NCI-H510A treated with DMSO at 0.1 percent for 48 hours (cell line): ENCODE measurements at regions not wholly inside any gene's neighbourhood (a gene's known extent, or its start where the extent isn't known, plus 50 kb on each side); places are given as distances from the start of the nearest gene placed in this dataset.

ENCODE experiments used
- DNase-seq: peaks from one replicate; lab custom pipeline; 2025; lab: John Stamatoyannopoulos, UW

DNA sequence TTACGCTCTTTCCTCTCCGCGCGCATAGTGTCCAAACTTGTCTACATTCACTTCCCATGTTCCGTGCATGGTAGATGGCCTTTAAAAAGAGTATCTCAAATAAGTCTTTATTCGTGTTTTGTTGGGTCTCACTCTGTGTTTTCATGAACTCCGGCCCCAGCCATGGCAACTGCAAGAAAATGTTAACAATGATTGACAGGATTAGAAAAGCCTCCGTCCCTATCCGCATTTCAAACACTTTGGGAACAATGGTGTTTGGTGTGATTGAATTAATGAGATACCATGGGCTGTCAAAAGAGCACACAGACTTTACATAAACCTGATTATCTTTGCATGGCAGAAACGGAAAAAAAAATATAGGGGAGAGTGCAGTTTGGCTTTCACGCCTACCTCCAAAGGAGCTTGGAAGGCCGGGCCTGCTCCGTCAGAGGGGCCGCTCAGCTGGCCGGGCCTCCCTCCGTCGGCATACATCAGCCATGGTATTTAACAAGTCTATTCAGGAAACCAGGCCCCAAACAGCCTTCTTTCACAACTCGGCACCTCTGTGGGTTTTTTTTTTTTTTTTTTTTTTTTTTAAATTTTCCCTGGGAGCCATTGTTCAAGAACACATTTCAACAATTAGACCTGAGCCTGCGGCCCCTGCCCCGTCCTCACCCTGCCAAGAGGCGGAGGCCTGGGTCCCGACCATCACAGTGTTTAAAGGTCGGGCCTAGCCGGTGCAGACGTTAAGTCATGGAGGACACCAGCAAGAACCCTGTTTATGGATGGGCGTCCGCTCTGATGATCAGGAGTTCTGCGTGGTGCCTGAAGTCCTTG, 323.8 kb upstream of the IRX4 start:
- DNase-seq, result no peak

DNA sequence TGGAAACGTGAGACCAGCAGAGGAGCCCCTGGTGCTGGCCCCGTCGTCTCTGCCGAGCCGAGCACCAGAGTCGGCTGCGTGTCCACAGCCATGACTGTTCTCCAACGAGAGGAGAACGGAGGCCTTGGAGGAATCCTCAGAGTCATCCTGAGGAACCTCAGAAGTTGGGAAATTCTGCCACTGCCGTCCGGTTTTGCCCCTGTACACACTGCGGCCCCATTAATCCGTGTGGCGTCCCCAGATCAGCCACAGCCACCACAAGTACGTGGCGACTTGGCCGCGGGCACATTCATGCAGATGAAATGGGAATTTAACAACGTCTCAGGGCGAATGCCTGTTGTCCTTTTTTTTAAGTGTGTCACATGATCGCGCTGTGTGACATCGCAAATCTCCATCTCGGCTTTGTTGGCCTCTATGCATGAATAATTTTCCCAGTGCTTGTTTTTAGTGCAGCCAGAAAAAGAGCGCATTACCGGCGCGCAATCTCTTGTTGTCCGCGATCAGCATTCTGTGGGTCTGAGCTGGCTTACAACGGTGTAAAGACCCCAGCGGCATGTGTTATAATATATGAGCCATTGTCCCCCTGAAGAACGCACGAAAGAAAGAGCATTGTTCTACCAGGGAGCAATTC, 323.0 kb upstream of the IRX4 start:
- no peak for DNase-seq

DNA sequence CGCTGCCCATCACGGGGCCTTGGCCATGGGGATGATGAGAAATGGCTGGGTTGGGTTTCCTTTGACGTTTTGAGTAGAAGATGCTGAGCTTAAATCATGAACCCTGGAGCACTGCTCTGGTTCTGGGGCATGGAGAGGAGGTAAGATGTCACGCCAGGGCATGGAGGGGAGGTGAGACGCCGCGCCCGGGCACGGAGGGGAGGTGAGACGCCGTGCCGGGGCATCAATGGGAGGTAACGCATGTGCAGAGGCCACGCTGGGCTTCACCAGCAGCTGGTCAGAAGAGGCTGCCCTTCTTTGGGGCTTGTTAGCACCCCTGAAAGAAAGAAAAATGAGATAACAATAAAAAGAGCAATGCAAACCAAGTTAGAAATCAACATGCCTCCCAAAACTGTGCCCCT, 322.5 kb upstream of the IRX4 start:
- no peak for DNase-seq

DNA sequence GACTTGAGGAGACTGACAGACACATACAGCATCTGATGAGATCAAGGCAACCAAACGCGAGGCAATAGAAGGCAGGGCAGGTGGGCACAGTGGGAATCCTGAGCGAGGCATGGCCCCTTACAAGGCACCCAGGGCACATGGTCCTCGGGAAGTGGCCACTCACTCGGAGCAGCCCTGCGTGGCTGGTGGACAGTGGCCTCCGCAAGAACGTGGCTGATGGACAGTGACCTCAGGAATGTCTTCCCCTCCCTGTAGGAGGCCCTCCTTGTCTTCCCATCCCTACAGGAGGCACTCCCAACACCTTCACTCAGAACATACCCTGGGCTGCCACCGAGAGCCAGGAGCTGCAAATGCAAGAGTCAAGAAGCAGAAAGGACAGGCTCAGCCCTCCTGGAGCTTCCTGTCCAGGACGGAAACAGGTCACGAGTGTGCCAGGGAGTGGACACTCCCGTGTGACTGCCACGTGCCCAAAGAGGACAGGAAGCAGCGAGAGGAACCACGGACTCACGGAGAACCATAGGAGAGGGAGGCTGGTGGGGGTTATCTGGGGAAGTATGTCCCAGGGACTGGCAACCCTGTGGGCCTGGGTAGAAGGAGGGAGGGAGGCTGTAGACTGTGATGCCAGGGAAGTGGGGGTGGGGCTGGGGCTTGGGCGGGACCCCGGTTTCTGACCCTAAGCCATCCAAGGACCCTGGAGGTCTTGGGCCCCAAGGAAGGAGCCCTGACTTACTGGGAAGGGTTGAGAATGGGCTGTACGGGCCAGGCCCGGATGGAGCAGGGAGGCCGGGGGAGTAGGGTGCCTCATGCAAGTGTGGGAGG, 321.9 kb upstream of the IRX4 start:
- DNase-seq, result no peak

DNA sequence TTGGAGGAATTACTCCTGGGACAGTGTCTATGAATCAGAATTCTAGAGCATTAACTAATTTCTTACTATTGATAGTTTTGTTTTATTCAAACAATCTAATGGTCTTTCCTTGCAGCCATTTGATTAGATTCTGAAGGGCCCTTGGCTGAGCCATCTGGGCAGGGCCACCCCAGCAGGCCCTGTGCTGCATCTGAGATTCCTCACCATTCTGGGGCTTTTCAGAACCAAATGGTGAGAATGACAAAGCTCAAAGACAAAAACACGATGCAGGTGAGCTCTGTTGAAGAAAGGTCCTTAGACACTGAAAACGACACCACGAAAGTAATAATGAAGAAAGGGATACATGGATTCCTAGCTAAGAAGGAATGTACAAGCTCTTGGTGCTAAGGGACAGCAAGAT, 321.0 kb upstream of the IRX4 start:
- no peak for DNase-seq

DNA sequence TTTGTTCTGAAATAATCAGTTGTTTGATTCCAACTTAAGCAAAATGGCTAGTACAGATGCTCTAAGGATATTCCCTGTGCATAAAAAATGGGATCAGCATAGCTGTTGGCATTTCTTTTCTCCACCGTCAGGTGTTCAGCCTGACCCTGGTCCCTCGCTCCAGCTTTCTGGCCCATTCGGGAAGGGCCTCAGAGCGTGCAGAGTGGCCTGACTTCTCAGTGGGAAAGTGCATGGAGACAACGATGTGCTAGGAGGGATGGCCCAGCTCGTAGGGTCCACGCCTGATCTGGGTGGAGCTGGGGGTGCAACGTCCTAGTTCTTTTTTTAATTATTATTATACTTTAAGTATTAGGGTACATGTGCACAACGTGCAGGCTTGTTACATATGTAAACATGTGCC, 319.1 kb upstream of the IRX4 start:
- no peak for DNase-seq

DNA sequence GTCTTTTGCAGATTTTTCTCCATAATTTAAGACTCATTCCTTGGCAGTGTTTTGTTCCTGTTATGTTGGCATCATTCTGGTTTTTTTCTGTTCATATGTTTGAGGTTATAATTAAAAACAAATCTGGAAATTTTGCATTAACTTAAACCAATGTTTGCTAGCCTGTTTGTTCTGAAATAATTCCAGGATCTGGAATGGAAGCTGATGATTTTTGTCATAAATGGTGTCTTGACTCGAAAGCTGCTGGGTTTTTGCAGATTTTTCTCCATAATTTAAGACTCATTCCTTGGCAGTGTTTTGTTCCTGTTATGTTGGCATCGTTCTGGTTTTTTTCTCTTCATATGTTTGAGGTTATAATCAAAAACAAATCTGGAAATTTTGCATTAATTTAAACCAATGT, 318.7 kb upstream of the IRX4 start:
- no peak for DNase-seq

DNA sequence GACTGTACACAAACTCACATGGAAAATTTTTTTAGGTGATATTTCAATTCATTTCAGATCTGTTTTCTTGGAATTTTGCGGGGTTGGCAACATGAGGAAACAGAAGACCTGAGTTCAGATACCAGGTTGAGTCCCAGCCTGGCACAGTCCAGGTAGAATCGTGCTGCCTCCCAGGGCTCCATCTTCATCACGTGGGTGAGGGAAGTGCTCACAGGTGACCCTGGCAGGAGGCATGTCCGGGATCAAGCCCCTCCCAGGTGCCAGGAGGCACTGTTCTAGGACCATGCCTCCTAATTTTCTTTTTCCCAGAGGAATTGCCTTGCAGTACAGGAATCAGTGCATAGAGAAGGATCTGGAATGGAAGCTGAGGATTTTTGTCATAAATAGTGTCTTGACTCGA, 318.3 kb upstream of the IRX4 start:
- no peak for DNase-seq

DNA sequence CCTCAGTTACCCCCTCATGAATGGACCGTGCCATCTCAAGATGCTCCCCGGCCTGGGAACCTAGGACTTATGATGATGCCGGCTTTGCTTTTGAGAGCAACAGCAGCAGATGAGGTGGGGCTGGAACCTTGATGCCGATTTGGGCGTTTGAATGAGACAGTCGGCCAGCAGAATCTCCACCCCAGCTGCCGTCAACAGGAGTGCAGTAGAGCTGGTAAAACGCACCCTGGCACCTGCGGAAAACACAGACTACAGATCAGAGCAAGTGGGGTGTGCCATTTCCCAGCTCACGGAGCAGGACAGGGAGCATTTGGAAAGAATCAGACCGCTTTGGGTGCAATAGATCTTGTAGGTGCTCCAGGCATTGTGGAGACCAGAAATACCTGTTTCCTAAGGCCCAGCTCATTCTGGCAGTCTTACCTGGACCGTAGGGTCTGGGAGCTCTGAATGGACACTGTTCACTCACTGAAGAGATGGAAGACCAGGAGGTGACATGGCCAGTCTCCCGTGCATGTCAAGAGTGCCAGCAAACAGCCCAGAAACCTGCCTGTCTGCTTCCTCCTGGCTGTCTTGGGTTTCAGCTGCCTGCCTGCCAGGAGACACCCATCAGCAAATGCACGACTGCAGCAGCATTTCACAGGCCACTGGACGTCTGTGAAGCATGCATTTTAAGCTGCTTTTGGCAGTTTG, 317.7 kb upstream of the IRX4 start:
- no peak for DNase-seq

DNA sequence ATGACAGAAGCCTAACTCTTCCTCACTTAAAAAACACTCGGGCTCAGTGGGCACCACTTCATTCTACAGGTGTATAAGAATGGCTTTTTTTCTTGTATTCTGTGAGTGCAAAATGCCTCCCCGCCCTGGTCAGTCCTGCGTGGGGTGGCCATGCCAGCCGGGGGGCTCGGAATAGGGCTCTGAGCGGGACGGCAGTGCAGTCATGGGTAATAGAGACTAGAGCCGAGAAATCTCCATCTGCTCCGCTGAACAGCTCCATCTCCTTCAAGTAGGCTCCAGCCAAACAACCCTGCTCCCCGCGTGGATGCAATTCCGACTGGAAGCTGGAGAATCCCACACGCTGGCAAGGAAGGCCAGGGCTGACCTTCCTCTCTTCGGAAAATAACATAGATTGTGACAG, 317.0 kb upstream of the IRX4 start:
- no peak for DNase-seq

DNA sequence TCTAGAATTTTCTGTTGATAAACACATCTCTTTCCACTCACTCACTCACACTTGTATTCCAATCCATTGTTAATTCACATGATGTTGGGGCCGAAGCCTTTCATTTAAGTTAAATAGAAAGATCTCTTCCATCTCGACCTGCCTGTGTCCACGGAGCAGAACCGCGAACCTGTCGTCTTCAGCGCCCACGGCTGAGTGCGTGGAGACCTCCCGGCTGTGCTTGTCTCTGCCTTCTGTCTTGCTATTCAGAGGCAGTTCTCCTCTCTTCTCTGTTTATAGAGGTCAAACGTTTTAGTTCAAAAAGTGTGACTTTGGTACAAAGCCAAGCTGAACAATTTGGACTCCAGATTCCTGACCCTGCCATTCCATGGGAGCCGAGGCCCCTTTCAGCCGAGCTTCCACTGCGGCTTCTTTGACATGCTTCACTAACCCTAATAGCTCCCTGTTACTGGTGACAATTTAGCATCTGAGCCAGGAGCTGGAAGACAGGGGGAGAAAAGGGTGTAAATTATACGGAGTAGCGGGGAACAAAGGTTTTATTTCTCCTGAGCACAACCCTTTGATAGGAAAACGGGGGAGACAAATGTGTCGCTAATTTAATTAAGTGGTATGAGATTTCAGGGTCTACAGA, 314.4 kb upstream of the IRX4 start:
- no peak for DNase-seq

DNA sequence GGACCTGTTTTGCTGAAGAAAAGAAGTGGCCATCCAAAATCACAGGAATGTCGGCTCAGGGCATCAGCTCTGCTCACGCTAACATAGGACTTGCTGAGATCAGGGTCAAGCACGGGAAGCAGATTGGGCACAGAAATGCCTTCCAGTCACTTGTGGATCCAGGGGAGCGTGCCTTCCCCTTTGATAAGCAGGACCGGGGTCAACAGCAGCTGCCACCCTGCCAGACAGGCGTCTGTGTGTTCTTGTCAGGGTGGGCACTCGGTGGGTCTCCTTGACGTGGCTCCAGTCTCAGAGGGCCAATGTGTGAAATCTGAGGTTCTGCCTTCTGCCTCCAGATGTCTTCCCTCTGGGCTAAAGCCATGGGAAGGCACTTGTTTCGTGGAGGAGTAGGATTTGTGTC, 313.7 kb upstream of the IRX4 start:
- DNase-seq, result no peak

DNA sequence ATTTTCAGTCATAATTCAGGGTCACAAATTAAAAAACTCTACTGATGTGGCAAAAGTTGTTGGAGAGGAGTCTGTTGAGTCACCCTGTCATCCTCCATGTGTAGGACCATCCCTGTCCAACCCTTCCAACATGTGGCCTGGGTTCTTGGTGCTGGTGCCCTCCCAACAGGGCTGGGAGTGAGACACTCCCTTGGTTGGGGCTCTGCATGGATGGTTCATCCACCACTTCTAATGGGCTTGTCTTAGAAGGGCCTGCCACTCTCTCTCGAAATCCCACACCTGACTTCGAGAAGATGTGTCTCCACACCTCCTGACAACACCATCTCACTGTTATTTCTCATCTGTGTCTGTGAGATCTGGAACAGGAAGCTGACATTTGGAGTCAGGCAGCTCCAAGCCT, 312.2 kb upstream of the IRX4 start:
- no peak for DNase-seq

DNA sequence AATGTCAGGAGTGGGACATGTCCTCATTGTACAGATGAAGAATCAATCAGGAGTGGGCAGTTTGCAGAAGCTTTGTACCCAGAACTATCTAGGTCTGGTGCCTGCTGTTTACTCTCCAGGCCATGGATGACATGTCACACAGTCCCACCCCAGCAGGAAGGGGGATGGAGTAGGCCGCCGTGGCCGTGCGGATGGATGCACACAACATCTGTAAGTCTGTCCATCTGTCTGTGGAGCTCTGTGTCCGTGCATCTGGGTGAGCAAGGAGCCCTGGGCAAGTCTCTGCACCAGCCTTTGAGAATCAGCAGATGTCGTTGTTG, 311.5 kb upstream of the IRX4 start:
- no peak for DNase-seq

DNA sequence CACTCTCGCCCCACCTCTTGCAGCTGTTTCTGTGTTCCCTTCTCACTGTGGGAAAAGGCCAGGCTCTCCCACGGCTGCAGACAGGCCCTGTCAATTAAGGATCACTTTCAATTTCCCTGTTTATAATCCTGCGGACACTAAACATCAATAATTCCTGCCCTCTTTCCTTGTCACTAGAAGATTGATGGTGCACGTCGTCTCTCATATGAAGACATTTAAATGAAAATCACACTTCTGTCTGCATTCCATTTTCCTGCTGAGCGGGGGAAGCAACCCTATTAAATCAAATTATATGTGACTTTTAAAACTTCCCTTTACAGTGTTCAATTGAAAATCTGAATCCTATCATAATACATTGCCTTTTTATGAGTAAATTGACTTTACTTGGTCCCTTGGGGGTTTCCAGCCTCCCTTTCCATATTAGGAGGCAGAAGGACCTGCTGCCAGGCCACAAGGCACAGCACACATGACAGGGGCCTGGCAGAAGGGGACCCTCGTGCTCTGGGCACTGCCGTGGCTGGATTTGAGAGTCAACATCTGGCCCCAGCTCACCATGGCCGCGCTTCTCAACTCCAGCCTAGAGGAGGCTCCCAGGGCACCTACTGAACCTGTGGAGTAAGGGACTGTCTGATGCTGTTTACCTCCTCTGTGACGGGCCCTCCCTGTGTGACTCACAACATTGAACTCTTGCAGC, 311.0 kb upstream of the IRX4 start:
- no peak for DNase-seq

DNA sequence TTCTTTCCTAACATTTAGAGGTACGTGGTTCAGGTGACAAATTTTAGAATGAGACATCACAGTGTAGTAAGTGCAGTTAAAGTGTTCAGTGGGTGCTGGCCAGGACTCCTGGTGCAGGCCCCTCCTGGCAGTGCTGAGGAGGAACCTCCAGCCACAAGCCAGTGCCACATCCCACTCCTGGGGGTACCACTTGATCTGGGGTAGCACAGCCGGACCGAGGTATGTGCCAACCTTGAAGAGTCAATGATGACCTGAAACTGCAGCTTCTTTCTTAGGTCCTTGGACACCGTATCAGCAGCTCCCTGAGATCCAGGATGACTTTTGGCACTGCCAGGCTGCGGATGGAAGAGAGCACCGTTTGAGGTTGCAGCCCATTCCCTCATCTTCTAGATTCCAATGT, 310.4 kb upstream of the IRX4 start:
- DNase-seq, result no peak

DNA sequence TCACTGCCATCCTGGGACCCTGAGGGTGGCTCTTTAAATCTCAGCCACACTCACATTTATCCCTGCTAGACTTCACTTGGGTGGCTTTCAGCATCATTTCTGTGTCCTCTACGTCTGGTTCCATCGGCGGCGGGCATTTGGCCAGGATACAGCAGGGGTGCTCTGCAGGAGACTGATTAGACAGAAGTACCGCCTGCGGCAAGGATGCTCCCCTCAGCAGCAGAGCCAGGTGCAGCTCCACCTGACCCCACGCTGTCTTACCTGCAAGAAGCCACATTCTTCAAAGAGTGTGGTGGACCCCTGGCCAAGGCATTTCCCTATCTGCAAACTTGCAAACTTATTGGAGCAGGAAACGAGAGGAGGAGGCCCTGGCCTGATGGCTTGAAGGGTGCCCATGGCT, 309.8 kb upstream of the IRX4 start:
- no peak for DNase-seq

DNA sequence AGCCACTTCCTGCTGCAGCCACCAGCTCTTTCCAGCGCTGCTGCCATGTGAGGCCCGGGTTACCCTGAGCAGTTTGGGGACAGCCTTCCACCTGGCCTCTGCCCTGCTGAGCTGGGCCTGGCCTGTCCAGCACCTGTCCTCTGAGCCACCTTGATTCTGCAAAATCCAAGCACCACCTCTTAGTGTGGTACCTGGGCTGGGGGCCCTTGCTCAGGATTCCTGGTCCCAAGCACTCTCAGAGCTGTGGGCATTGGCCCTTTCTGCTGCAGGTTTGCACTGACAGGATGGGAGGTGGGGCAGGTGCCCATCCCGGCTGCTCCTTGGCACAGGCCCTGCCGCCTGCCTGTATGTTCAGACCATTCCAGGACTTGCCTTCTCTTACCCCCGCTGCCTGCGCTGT, 309.2 kb upstream of the IRX4 start:
- DNase-seq, result no peak

DNA sequence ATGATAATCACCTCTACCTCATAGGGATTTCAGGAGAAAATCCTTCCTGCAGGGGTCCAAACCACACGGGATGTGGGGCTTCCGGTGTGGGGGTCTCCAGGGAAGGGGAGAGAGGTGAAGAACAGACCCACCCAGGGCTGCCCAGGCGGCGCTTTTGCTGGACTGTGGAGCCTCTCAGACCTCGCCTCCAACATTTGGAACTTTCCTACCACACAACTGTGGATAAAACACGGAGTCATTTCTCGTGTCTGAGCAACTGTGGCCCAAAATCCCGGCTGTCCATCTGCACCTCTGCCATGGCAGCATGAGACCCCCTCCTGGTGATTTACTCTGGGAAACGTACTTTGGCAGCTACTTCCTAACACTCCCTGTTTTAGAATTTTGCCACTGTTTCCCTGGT, 307.8 kb upstream of the IRX4 start:
- no peak for DNase-seq

DNA sequence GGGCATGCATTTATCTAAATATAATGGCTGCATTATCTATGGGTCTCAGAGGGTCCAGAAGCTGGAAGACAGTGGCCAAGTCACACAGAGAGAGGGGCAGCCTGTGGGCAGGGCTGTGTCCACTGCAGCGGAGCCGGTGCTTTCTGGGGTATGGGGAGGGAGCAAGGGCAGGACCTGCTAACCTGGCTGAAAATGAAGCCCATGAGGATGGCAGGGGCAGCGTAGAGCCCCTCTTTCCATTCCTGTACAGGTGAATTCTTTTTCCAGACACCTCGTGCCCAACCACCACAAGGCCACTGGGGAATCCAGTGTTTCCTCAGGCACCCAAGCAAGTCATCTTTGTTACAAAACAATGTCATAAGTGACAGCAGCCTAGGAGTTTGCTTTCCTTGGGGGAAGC, 305.9 kb upstream of the IRX4 start:
- DNase-seq, result no peak

DNA sequence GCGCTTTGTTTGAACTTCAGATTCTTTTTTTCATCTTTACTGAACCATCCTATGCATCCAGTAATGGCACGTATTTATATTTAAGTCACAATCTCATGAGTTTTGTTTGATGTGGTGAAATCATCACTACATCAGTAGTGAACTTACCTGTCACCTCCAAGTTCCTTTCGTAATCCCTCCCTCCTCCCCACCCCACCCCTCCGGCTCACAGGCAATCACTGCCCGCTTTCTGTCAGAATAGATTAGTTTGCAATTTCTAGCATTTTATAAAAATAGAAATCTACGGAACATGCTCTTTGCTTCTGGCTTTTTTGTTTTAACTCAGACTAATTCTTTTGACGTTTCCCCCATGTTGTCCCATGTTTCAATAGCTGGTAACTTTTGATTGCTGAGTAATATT, 305.4 kb upstream of the IRX4 start:
- DNase-seq, result no peak

DNA sequence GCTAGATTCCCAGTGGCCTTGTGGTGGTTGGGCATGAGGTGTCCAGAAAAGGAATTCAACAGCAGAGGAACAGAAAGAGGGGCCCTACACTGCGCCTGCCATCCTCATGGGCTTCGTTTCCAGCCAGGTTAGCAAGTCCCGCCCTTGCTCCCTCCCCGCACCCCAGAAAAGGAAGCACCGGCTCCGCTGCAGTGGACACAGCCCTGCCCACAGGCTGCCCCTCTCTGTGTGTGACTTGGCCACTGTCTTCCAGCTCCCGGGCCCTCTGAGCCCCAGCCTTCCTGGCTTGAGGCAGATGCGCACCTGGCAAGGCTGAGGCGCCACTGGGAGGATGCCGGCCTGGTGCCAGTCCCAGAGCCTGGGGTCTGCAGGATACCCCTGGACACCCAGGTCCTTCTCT, 305.0 kb upstream of the IRX4 start:
- DNase-seq, result no peak
